Stimulated activated CD4-positive, alpha-beta T cell treated with anti-CD3 and anti-CD28 coated beads, Interleukin-12 subunit alpha, Interleukin-12 subunit beta, amount 100 ng/mL, for 4 hours (primary cell): ENCODE measurements at regions not wholly inside any gene's neighbourhood (a gene's known extent, or its start where the extent isn't known, plus 50 kb on each side); places are given as distances from the start of the nearest gene placed in this dataset.
A peak's percentile ranks its signal among the peaks of the same experiment; 100 is the strongest.

Experiments
- DNase-seq: peaks from one replicate; pipeline ENCODE4 v3.0.0-alpha.2; 2020

GRCh38 chr6:122524056-122524455 is 52.4 kb upstream of the SERINC1 start:
- no peak for DNase-seq

GRCh38 chr6:122530440-122531046 is 58.9 kb upstream of the SERINC1 start:
- DNase-seq, result peak; percentile 16

GRCh38 chr6:122548281-122548680 is 61.9 kb upstream of the PKIB start:
- no peak for DNase-seq

GRCh38 chr6:122548820-122549219 is 61.4 kb upstream of the PKIB start:
- DNase-seq, result no peak

GRCh38 chr6:122553697-122554096 is 56.5 kb upstream of the PKIB start:
- no peak for DNase-seq

GRCh38 chr6:122555561-122555960 is 54.6 kb upstream of the PKIB start:
- DNase-seq, result no peak

- no peak for DNase-seq
These were observed 52.1 kb upstream of the PKIB start for GRCh38 chr6:122558080-122558479.
